CD4-positive, alpha-beta memory T cell (primary cell): ENCODE measurements at regions not wholly inside any gene's neighbourhood (a gene's known extent, or its start where the extent isn't known, plus 50 kb on each side); places are given as distances from the start of the nearest gene placed in this dataset.

Experiments
- CTCF ChIA-PET: fragments of 350-600 bp; sonication (Branson Sonifier 250); formaldehyde crosslinking; loops from one replicate; lab custom pipeline; 2021; ENCODE audit warnings: inconsistent platforms; ENCODE audit not compliant: partially characterized antibody; lab: Charles Lee
- POLR2A ChIA-PET: fragments of 350-600 bp; sonication (Branson Sonifier 250); formaldehyde crosslinking; loops from one replicate; lab custom pipeline; 2021; ENCODE audit not compliant: partially characterized antibody; lab: Charles Lee
- DNase-seq, 5 donors: peaks; one replicate each; pipeline versions ENCODE4 v3.0.0 to v3.0.0-alpha.2; 2020 to 2022; ENCODE audit warnings: mixed read lengths in 1 of 5
- H3K27ac ChIP-seq: one replicate; pipeline ENCODE4 v1.7.0; 2013; ENCODE audit warnings: low read depth, low read length
- H3K27me3 ChIP-seq: 2 replicates; pipeline ENCODE4 v1.7.0; 2013; ENCODE audit warnings: mild to moderate bottlenecking, low read length, moderate library complexity; ENCODE audit not compliant: insufficient read depth
- H3K36me3 ChIP-seq: 2 replicates; pipeline ENCODE4 v1.7.0; 2013; ENCODE audit warnings: mild to moderate bottlenecking, low read length, moderate library complexity; ENCODE audit not compliant: insufficient read depth
- H3K4me1 ChIP-seq: 2 replicates; pipeline ENCODE4 v1.7.0; 2013; ENCODE audit warnings: mild to moderate bottlenecking, low read length, moderate library complexity; ENCODE audit not compliant: insufficient read depth
- H3K4me3 ChIP-seq, 2 donors: one replicate each; pipeline ENCODE4 v1.7.0; 2013; ENCODE audit warnings: low read length in 2 of 2, mild to moderate bottlenecking in 1 of 2
- H3K9me3 ChIP-seq, 2 donors: one replicate each; pipeline ENCODE4 v1.7.0; 2013; ENCODE audit warnings: low read length in 2 of 2, control low read depth in 1 of 2; ENCODE audit not compliant: control insufficient read depth in 1 of 2
- H3K27ac Mint-ChIP-seq, 7 donors: one replicate each; pipeline ENCODE4 v1.8.0; 2020 to 2021; ENCODE audit warnings: mixed read lengths in 7 of 7, mild to moderate bottlenecking in 6 of 7, inconsistent platforms in 3 of 7, moderate library complexity in 3 of 7
- H3K27me3 Mint-ChIP-seq, 2 donors: one replicate each; pipeline ENCODE4 v1.8.0; 2020 to 2021; ENCODE audit warnings: mixed read lengths in 2 of 2
- H3K36me3 Mint-ChIP-seq, 2 donors: one replicate each; pipeline ENCODE4 v1.8.0; 2020 to 2021; ENCODE audit warnings: mixed read lengths in 2 of 2, inconsistent platforms in 1 of 2, mild to moderate bottlenecking in 1 of 2
- H3K4me1 Mint-ChIP-seq, 4 donors: one replicate each; pipeline ENCODE4 v1.8.0; 2020 to 2021; ENCODE audit warnings: mixed read lengths in 4 of 4, mild to moderate bottlenecking in 1 of 4
- H3K4me3 Mint-ChIP-seq, 8 donors: one replicate each; pipeline ENCODE4 v1.8.0; 2020 to 2021; ENCODE audit warnings: mixed read lengths in 8 of 8, mild to moderate bottlenecking in 7 of 8, moderate library complexity in 6 of 8, inconsistent platforms in 3 of 8
- H3K9me3 Mint-ChIP-seq, 8 donors: one replicate each; pipeline ENCODE4 v1.8.0; 2020 to 2021; ENCODE audit warnings: mixed read lengths in 8 of 8, mild to moderate bottlenecking in 5 of 8, inconsistent platforms in 3 of 8, moderate library complexity in 1 of 8
- intact Hi-C: fragments of 100-400 bp; cut with micrococcal nuclease; formaldehyde crosslinking; loops from one replicate; pipeline ENCODE4 v1.15.1; 2023

- no peaks in the 10 kb centered on the region for H3K4me1 ChIP-seq
- no peaks in the 10 kb centered on the region for H3K4me1 Mint-ChIP-seq
- H3K4me3 Mint-ChIP-seq, result no peak overlapping the region
- H3K27me3 Mint-ChIP-seq, result peaks cover 0 to 4% of the 10 kb centered on the region in 2 donors
- no peak for DNase-seq
- H3K36me3 ChIP-seq, result no peaks in the 10 kb centered on the region
- ChIA-PET POLR2A (no interaction called here), CTCF (no interaction called here)
- no peaks in the 10 kb centered on the region for H3K27me3 ChIP-seq
- no peak overlapping the region for H3K4me3 ChIP-seq
- no peak overlapping the region for H3K27ac Mint-ChIP-seq
- H3K36me3 Mint-ChIP-seq, result no peaks in the 10 kb centered on the region
- peaks cover 0 to 5% (median 0%) of the 10 kb centered on the region in 8 donors for H3K9me3 Mint-ChIP-seq
- no peaks in the 10 kb centered on the region for H3K9me3 ChIP-seq
- no peak overlapping the region for H3K27ac ChIP-seq
- intact Hi-C loops, result no loop called here
Observed at GRCh38 chr2:175393851-175394250, 212.3 kb upstream of the ATP5MC3 start.

DNA sequence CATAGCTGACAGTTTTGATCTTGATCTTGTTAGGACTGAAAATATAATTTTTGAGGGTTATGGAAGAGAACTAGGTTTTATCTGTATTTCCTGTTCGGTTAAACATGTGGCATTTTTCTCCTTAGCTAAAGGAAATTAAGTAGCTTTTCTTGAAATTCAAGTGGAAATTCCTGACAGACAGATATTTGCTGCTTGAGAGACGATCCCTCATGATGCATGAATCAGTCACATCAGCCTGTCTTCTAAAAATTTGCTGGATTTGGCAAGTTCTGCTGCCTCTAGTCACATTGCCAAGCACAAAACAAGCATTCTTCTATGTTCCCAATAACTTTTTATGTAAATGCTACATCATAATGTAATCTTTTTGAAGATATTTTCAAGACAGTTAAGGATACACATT lies 201.8 kb upstream of the ATP5MC3 start:
- ChIA-PET POLR2A (no interaction called here), CTCF (no interaction called here)
- H3K27me3 ChIP-seq, result no peaks in the 10 kb centered on the region
- peaks cover 4 to 6% of the 10 kb centered on the region in 2 donors for H3K27me3 Mint-ChIP-seq
- no peaks in the 10 kb centered on the region for H3K36me3 ChIP-seq
- H3K4me3 ChIP-seq, result no peak overlapping the region
- no peak overlapping the region for H3K27ac Mint-ChIP-seq
- H3K36me3 Mint-ChIP-seq, result peaks cover 6 to 12% of the 10 kb centered on the region in 2 donors
- H3K4me1 ChIP-seq, result no peaks in the 10 kb centered on the region
- H3K4me1 Mint-ChIP-seq, result no peaks in the 10 kb centered on the region
- no peak overlapping the region for H3K4me3 Mint-ChIP-seq
- H3K27ac ChIP-seq, result no peak overlapping the region
- peaks cover 12 to 36% (median 28%) of the 10 kb centered on the region in 8 donors for H3K9me3 Mint-ChIP-seq
- no peaks in the 10 kb centered on the region for H3K9me3 ChIP-seq
- intact Hi-C loops, result no loop called here
- no peak for DNase-seq

DNA sequence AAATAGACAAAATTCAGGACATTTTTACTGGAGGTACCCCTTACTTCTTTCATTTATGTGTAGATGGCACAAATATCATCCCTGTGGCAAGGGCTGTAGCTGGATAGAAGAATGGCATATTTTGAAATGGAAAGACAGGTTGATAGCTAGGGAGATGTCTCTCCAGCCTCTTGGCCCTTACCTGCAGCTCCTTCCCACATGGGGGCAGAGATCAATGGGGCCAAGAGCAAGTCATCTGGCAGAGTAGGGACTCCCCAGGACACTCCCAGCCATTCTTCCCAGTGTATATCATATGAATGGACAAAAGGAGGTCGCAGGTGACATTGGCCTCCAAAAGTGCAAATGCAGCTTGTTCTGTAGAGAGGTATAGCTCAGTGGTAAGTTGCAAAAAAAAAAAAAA lies 192.2 kb upstream of the ATP5MC3 start:
- CTCF ChIA-PET, result interaction anchor here (0.9 to 1.2 kb wide), 3 partner anchors 8 to 724 kb away, joined by 3 to 5 read pairs (median 4); no protein-coding TSS in a partner anchor
- no peaks in the 10 kb centered on the region for H3K9me3 Mint-ChIP-seq
- Histone ChIP-seq H3K36me3 (no peaks in the 10 kb centered on the region), H3K9me3 (no peaks in the 10 kb centered on the region), H3K4me3 (no peak overlapping the region), H3K27ac (no peak overlapping the region), H3K27me3 (no peaks in the 10 kb centered on the region), H3K4me1 (no peaks in the 10 kb centered on the region)
- H3K27me3 Mint-ChIP-seq, result peaks cover 4 to 17% of the 10 kb centered on the region in 2 donors
- H3K27ac Mint-ChIP-seq, result no peak overlapping the region
- no peaks in the 10 kb centered on the region for H3K36me3 Mint-ChIP-seq
- intact Hi-C loops, result no loop called here
- no peaks in the 10 kb centered on the region for H3K4me1 Mint-ChIP-seq
- POLR2A ChIA-PET, result no interaction called here
- DNase-seq, result no peak
- H3K4me3 Mint-ChIP-seq, result no peak overlapping the region

DNA sequence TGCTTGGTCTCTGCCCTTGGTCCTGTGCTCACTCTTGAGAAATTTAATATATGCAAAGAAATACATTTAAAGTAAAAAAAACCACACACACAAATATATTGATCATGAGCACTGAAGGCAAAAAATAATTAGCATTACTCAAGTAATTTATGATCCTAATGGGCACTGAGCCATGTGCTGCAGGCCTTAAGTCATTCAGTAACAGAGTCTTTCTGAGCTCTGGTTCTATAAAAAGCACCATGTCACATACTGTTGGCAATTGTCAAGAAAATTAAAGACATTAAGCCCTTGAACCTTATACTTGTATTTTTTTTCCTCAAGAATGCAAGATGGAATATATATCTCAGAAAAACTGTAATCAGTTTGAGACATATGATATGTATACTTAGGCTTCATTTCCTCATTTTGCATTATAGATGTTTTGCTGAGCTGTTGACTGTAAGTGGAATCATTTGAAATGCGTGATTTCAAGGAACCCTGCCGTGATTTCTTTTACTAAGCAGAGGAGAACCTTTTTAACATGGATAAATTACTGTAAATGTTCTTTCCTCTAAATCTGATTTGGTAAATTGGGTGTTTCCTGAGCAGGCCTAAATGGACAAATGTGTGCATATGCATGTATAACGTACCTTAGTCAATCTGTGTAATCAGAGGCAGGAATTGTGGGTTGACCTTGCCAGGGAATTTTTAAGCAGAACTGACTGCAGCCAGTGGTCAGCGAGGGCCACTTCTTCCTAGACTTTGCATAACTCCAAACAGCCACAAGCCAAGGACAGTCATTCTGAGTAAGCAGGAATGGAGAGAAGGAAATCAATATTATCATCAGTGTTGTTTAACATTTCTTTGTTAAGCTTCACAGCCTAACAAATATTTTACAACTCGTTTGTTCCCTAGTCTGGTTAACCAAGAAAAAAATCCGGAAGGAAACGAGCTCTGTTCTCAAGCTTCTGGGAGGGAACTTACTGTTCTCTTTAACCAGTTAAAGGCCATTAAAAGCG lies 191.5 kb upstream of the ATP5MC3 start:
- Mint-ChIP-seq H3K4me3 (no peak overlapping the region), H3K4me1 (no peaks in the 10 kb centered on the region), H3K9me3 (no peaks in the 10 kb centered on the region), H3K27ac (no peak overlapping the region), H3K27me3 (peaks cover 4 to 17% of the 10 kb centered on the region in 2 donors), H3K36me3 (no peaks in the 10 kb centered on the region)
- no peak for DNase-seq
- Histone ChIP-seq H3K36me3 (no peaks in the 10 kb centered on the region), H3K4me1 (no peaks in the 10 kb centered on the region), H3K27me3 (no peaks in the 10 kb centered on the region), H3K9me3 (no peaks in the 10 kb centered on the region), H3K27ac (no peak overlapping the region), H3K4me3 (no peak overlapping the region)
- intact Hi-C loops, result no loop called here
- CTCF ChIA-PET, result interaction anchor here (0.9 to 1.2 kb wide), 3 partner anchors 8 to 724 kb away, joined by 3 to 5 read pairs (median 4); no protein-coding TSS in a partner anchor
- POLR2A ChIA-PET, result no interaction called here

DNA sequence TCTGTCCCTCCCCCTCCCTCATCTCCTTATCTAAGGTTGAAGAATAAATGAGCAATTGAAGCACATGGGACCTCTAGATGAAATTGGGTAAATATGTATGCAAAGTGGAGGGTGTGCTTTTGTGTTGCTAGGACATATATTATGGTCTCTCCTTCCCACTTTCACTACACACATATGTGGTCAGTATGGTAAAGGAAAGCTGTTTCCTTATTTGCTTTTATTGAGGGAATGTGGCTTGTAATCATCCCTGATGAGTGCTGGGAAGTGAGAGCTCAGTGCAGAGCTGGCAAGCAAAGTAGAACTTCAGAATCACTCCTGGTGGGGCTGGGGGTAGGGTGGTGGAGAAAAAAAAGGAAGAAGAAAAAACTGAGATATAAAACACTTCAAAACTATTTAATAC lies 189.9 kb upstream of the ATP5MC3 start:
- no peak overlapping the region for H3K27ac Mint-ChIP-seq
- H3K4me3 Mint-ChIP-seq, result no peak overlapping the region
- no peak overlapping the region for H3K4me3 ChIP-seq
- POLR2A ChIA-PET, result no interaction called here
- no peaks in the 10 kb centered on the region for H3K4me1 ChIP-seq
- H3K9me3 Mint-ChIP-seq, result no peaks in the 10 kb centered on the region
- H3K27ac ChIP-seq, result no peak overlapping the region
- peaks cover 4 to 17% of the 10 kb centered on the region in 2 donors for H3K27me3 Mint-ChIP-seq
- H3K36me3 ChIP-seq, result no peaks in the 10 kb centered on the region
- no peak for DNase-seq
- no peaks in the 10 kb centered on the region for H3K27me3 ChIP-seq
- CTCF ChIA-PET, result interaction anchor here (1.7 kb wide), 1 partner anchor 9 kb away, joined by 6 read pairs; no protein-coding TSS in a partner anchor
- intact Hi-C loops, result no loop called here
- H3K4me1 Mint-ChIP-seq, result no peaks in the 10 kb centered on the region
- no peaks in the 10 kb centered on the region for H3K36me3 Mint-ChIP-seq
- no peaks in the 10 kb centered on the region for H3K9me3 ChIP-seq

DNA sequence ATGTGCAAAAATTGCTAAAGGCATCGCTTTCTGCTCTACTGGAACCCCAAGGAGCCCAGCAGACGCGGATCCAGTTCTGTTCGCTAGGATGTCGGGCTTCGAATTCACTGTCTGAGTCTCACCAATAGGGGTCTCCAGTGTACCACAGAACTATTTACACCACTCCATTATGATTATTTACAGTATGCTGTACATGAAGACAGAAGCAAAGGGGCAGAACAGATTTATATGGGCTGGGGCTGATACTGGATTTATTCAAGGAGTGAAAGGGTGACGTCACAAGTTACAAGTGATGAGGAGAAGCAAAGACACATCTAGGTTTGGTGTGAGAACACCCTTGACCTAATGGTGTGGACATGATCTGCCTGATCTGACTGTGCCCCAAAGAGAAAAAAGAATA lies 185.3 kb upstream of the ATP5MC3 start:
- no peaks in the 10 kb centered on the region for H3K4me1 Mint-ChIP-seq
- intact Hi-C loops, result loop anchor here (2.0 kb wide), 2 partner anchors 1088 to 1286 kb away; no protein-coding TSS in a partner anchor
- no peaks in the 10 kb centered on the region for H3K36me3 ChIP-seq
- H3K27me3 ChIP-seq, result no peaks in the 10 kb centered on the region
- no peak overlapping the region for H3K4me3 Mint-ChIP-seq
- peak in 3 of 5 donors; percentile 4 to 15 (median 15) for DNase-seq
- H3K27ac Mint-ChIP-seq, result no peak overlapping the region
- no peaks in the 10 kb centered on the region for H3K36me3 Mint-ChIP-seq
- CTCF ChIA-PET, result interaction anchor here (1.3 kb wide), 1 partner anchor 730 kb away, joined by 3 read pairs; no protein-coding TSS in a partner anchor
- no peaks in the 10 kb centered on the region for H3K4me1 ChIP-seq
- no peaks in the 10 kb centered on the region for H3K9me3 Mint-ChIP-seq
- H3K4me3 ChIP-seq, result no peak overlapping the region
- H3K9me3 ChIP-seq, result no peaks in the 10 kb centered on the region
- POLR2A ChIA-PET, result no interaction called here
- no peak overlapping the region for H3K27ac ChIP-seq
- peaks cover 5 to 21% of the 10 kb centered on the region in 2 donors for H3K27me3 Mint-ChIP-seq

DNA sequence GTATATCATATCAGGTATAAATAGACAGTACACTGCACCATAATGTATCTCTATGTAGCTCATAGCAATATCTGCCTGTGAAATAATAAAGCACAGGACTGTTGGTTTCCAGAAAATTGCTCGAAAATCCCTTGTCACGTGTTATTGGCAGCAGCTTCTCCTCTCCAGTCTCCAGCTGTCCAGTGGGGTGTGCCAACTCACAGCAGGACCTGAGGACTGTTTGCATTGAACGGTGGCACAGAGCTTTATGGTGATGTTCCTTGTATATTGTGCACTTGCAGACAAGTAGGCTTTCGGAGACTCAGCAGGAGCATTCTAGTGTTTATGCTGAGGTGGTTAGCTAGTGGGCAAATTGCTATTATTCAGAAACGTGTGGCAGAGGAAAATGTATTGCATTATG lies 182.2 kb upstream of the ATP5MC3 start:
- Mint-ChIP-seq H3K9me3 (no peaks in the 10 kb centered on the region), H3K4me3 (no peak overlapping the region), H3K27me3 (peaks cover 5 to 16% of the 10 kb centered on the region in 2 donors), H3K27ac (no peak overlapping the region), H3K4me1 (no peaks in the 10 kb centered on the region), H3K36me3 (no peaks in the 10 kb centered on the region)
- POLR2A ChIA-PET, result no interaction called here
- Histone ChIP-seq H3K27ac (no peak overlapping the region), H3K4me3 (no peak overlapping the region), H3K36me3 (no peaks in the 10 kb centered on the region), H3K27me3 (no peaks in the 10 kb centered on the region), H3K9me3 (no peaks in the 10 kb centered on the region), H3K4me1 (no peaks in the 10 kb centered on the region)
- intact Hi-C loops, result no loop called here
- no peak for DNase-seq
- CTCF ChIA-PET, result interaction anchor here (0.8 to 1.5 kb wide), 3 partner anchors 8 to 734 kb away, joined by 3 to 6 read pairs (median 3); no protein-coding TSS in a partner anchor
